ENCODE measurements at regions not wholly inside any gene's neighbourhood (a gene's known extent, or its start where the extent isn't known, plus 50 kb on each side); places are given as distances from the start of the nearest gene placed in this dataset.

DNA sequence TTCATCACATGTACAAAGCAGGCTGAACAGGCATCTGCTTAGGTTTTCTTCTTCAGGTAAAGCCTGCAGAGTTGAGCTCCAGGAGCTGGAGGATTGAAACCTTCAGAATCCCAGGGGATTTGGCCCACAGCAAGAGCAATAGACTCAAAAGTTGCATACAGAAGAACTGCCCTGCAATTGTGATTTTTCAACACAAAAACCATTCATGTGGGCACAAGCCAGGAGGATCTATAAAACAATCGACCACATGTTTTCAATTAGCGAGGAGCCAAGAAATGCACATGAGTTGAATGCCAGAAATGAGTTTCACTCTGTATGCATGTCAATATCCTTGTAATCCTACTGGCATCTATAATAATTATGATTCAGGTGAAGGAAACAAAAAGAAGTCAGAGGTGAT, 576.4 kb downstream of the HDGFL1 start:
- H3K36me3 Mint-ChIP-seq (ENCODE audit: unreplicated experiment): no peaks in the 10 kb centered on the region
- TF ChIP-seq, protein P1, sequence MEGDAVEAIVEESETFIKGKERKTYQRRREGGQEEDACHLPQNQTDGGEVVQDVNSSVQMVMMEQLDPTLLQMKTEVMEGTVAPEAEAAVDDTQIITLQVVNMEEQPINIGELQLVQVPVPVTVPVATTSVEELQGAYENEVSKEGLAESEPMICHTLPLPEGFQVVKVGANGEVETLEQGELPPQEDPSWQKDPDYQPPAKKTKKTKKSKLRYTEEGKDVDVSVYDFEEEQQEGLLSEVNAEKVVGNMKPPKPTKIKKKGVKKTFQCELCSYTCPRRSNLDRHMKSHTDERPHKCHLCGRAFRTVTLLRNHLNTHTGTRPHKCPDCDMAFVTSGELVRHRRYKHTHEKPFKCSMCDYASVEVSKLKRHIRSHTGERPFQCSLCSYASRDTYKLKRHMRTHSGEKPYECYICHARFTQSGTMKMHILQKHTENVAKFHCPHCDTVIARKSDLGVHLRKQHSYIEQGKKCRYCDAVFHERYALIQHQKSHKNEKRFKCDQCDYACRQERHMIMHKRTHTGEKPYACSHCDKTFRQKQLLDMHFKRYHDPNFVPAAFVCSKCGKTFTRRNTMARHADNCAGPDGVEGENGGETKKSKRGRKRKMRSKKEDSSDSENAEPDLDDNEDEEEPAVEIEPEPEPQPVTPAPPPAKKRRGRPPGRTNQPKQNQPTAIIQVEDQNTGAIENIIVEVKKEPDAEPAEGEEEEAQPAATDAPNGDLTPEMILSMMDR (IDR thresholded peaks at IDR 0.05; ENCODE audit: partially characterized antibody, unreplicated experiment): no peak
- no peak overlapping the region for H3K27ac Mint-ChIP-seq (ENCODE audit: unreplicated experiment)
- H3K4me3 Mint-ChIP-seq (ENCODE audit: unreplicated experiment): no peak overlapping the region
- H3K9me3 Mint-ChIP-seq (ENCODE audit: unreplicated experiment): no peaks in the 10 kb centered on the region
- DNase-seq: no peak
- H3K4me1 Mint-ChIP-seq (ENCODE audit: low read depth, unreplicated experiment): no peaks in the 10 kb centered on the region
- H3K27me3 Mint-ChIP-seq (ENCODE audit: unreplicated experiment): no peaks in the 10 kb centered on the region

DNA sequence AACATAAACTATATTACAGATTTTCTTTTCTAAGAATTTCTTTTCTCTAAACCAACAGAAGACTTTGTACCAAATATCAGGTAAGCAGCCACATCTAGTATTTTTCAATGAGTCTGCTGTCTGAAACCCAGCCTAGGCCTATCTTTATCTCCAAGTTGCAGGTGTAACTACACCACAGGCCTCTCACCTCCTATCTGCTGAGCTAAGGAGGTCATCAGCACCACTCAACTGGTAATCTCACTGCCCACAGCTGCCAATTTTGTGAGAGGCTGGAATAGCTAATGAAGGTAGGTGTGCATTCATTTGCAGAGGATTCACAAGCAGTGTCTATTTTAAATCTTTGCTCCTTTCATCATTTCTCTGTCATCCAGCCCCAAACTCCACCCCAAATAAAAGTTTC, 584.8 kb downstream of the HDGFL1 start:
- no peak overlapping the region for H3K4me3 Mint-ChIP-seq (ENCODE audit: unreplicated experiment)
- TF ChIP-seq, protein P1 (IDR thresholded peaks at IDR 0.05; ENCODE audit: partially characterized antibody, unreplicated experiment): no peak
- no peak for DNase-seq
- H3K4me1 Mint-ChIP-seq (ENCODE audit: low read depth, unreplicated experiment): no peaks in the 10 kb centered on the region
- peaks cover 3% of the 10 kb centered on the region for H3K36me3 Mint-ChIP-seq (ENCODE audit: unreplicated experiment)
- H3K27me3 Mint-ChIP-seq (ENCODE audit: unreplicated experiment): no peaks in the 10 kb centered on the region
- H3K27ac Mint-ChIP-seq (ENCODE audit: unreplicated experiment): no peak overlapping the region
- peaks cover 1% of the 10 kb centered on the region for H3K9me3 Mint-ChIP-seq (ENCODE audit: unreplicated experiment)

DNA sequence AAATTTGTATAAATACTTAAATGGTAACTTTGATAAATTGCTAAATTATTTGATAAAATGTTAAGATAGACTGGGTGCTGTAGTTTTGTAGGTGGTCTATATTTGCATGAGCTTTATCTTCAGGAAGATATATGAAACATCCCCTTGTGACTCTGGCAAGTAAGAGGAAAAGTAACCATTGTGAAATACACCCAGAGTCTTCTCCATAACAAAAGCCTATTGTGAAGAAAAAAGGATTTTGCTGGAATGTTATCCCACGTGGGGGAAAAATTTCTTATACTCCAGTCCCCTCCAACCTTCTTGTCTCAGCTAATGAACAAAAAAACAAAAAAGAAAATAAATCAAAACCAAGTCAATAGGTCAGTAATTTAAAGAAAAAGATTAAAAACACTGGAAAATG, 600.7 kb downstream of the HDGFL1 start:
- H3K27me3 Mint-ChIP-seq (ENCODE audit: unreplicated experiment): no peaks in the 10 kb centered on the region
- peaks cover 7% of the 10 kb centered on the region for H3K4me1 Mint-ChIP-seq (ENCODE audit: low read depth, unreplicated experiment)
- peaks cover 20% of the 10 kb centered on the region for H3K36me3 Mint-ChIP-seq (ENCODE audit: unreplicated experiment)
- H3K9me3 Mint-ChIP-seq (ENCODE audit: unreplicated experiment): peaks cover 6% of the 10 kb centered on the region
- DNase-seq: no peak
- no peak overlapping the region for H3K4me3 Mint-ChIP-seq (ENCODE audit: unreplicated experiment)
- H3K27ac Mint-ChIP-seq (ENCODE audit: unreplicated experiment): no peak overlapping the region
- TF ChIP-seq, protein P1 (IDR thresholded peaks at IDR 0.05; ENCODE audit: partially characterized antibody, unreplicated experiment): no peak

DNA sequence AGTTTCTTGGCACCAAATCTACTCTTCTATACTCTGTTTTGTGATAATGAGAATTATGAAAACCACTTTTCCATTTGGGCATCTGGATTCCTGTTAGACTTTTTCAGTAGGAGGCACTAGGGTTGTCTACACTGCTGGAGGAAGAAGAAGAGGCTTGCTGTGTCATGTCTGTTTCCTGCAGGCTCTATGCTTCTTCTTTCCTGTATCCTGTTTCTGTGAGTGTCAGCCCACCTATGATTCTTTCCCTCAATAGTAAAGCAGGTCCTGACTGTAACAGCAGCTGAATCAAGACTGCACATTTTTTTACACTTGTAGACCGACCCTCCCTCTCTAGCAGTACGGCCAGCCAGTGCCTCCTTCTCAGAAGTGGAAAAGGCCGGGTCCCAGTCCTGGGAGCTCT, 603.9 kb downstream of the HDGFL1 start:
- H3K36me3 Mint-ChIP-seq (ENCODE audit: unreplicated experiment): peaks cover 4% of the 10 kb centered on the region
- H3K9me3 Mint-ChIP-seq (ENCODE audit: unreplicated experiment): peaks cover 5% of the 10 kb centered on the region
- H3K4me1 Mint-ChIP-seq (ENCODE audit: low read depth, unreplicated experiment): peaks cover 15% of the 10 kb centered on the region
- no peak for DNase-seq
- H3K27ac Mint-ChIP-seq (ENCODE audit: unreplicated experiment): no peak overlapping the region
- no peaks in the 10 kb centered on the region for H3K27me3 Mint-ChIP-seq (ENCODE audit: unreplicated experiment)
- TF ChIP-seq, protein P1 (IDR thresholded peaks at IDR 0.05; ENCODE audit: partially characterized antibody, unreplicated experiment): no peak
- no peak overlapping the region for H3K4me3 Mint-ChIP-seq (ENCODE audit: unreplicated experiment)

DNA sequence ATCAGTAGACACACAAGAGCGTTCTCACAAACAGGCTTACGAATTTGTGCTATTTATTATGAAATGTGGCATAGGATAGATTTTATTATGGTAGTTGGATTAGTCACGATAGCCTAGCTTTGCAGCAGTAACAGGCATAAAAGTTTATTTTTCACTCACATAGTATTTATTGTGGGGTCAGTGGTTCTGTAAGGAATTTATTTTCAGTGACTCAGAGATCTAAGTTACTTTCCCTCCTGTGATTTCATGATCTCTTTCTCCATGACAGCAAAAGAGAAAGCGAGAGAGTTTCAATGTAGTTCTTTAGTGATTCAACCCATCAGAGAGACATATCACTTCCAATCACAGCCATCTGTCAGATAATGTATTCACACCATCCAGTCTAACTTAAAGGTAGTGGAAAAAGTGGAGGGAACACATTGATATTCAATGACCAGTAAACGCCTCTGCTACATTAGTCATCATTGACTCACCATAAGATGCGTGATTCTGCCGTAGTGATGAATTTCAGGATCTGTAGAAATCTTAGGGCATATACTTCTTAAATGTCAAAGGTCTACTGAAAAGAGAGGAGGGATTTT, 605.5 kb downstream of the HDGFL1 start:
- DNase-seq: no peak
- no peak overlapping the region for H3K4me3 Mint-ChIP-seq (ENCODE audit: unreplicated experiment)
- TF ChIP-seq, protein P1 (IDR thresholded peaks at IDR 0.05; ENCODE audit: partially characterized antibody, unreplicated experiment): no peak
- H3K27me3 Mint-ChIP-seq (ENCODE audit: unreplicated experiment): no peaks in the 10 kb centered on the region
- peaks cover 5% of the 10 kb centered on the region for H3K9me3 Mint-ChIP-seq (ENCODE audit: unreplicated experiment)
- H3K27ac Mint-ChIP-seq (ENCODE audit: unreplicated experiment): peak overlapping the region; percentile 20
- H3K36me3 Mint-ChIP-seq (ENCODE audit: unreplicated experiment): peaks cover 4% of the 10 kb centered on the region
- peaks cover 18% of the 10 kb centered on the region for H3K4me1 Mint-ChIP-seq (ENCODE audit: low read depth, unreplicated experiment)
